NCI-H2107 treated with DMSO at 0.1 percent for 48 hours (cell line): ENCODE measurements at regions not wholly inside any gene's neighbourhood (a gene's known extent, or its start where the extent isn't known, plus 50 kb on each side); places are given as distances from the start of the nearest gene placed in this dataset.
A peak's percentile ranks its signal among the peaks of the same experiment; 100 is the strongest.
"Not testable (repeated sequence)": the region's sequence is repeated elsewhere in the genome, so short reads cannot be mapped to it uniquely, and the experiment has no call there.

Experiments
- DNase-seq: peaks from one replicate; lab custom pipeline; 2025; ENCODE audit not compliant: unreplicated experiment; lab: John Stamatoyannopoulos, UW

DNA sequence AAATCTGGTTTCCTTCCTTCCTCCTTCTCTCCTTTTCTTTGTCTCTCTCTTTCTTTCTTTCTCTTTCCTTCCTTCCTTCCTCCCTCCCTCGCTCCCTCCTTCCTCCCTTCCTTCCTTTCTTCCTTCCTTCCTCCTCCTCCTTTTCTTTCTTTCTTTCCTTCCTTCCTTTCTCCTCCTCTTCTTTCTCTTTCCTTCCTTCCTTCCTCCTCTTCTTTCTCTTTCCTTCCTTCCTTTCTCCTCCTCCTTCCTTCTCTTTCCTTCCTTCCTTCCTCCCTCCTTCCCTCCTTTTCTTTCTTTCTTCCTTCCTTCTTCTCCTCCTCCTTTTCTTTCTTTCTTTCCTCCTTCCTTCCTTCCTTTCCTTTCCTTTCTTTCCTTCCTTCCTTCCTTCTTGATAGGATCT is 61.2 kb downstream of the VIP start:
- no peak for DNase-seq

DNA sequence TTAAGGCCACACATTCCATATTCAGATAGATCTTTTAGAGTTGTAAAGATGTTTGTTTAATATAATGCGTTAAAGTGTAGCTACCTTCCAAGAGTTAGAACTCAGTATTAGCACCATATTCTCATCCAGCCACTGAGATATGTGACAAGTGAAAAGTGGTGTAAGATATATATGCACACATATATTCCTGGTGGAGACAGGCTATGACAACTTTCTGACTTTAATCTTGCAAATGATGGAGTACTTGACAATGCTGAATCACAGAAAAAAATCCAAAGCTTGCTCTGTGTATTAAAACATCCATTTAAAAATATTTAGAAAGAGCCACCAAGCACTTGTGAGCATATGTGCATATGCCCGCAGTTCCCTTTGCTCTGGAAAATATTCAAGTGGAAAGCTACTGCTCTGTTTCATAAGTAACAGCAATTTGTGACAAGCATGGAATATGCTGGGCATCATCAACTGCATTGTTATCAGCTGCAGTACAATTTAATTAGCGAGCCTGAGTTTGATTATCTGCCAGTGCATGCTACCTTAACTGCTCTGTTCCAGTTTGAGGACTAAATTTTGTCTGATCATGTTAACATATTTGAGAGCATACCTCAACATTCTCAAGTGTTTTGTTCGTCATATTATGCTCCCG is 64.8 kb downstream of the VIP start:
- no peak for DNase-seq

DNA sequence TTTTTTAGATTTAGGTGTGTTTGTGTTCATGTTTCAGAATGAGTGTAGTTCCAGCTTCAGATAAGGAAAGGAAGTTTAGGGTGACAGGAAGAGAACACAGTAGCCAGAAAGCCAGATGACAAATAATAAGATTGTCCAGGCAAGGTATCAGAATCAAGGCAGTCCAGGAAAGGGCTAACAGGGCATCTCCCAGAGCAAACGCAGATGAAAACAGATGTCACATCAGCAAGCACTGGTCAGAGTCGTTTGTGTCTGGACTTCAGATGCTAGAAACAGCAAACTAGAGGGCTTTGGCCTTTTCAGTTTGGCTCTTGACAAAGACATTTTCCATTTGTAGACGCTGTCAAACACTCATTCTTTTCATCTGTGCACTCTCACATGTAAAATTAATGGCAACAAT is 65.5 kb downstream of the VIP start:
- DNase-seq, result no peak

GRCh38 chr6:152821525-152821924 is 70.9 kb downstream of the VIP start:
- no peak for DNase-seq

- DNase-seq, result no peak
Observed at GRCh38 chr6:152824666-152825065, 74.1 kb downstream of the VIP start.

GRCh38 chr6:152828431-152828830 is 77.8 kb downstream of the VIP start:
- DNase-seq, result no peak

GRCh38 chr6:152834366-152834765 is 83.8 kb downstream of the VIP start:
- DNase-seq, result not testable (repeated sequence)

GRCh38 chr6:152836523-152836922 is 85.9 kb downstream of the VIP start:
- DNase-seq, result no peak

GRCh38 chr6:152845421-152845820 is 94.8 kb downstream of the VIP start:
- DNase-seq, result no peak

GRCh38 chr6:152846825-152847224 is 96.2 kb downstream of the VIP start:
- DNase-seq, result no peak

DNA sequence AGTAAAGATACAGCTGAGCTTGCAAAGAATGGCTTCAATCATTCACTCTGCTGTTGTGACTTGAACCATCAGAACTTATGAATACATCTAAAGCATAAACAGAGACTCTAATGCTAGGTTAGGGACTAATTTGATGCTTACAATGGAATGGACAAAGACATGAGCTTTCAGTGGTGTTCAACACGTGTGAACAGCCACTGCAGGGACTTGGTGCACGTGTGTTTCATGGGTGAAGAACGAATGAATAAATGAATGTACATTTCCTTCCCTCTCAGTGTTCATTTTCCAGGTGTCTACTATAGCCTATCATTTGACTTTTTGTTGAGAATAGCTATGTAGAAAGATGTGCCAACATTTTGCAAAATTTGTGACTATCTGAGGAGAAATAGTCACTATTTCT is 98.3 kb downstream of the VIP start:
- no peak for DNase-seq

- DNase-seq, result no peak
Observed at GRCh38 chr6:152854086-152854795, 103.6 kb downstream of the VIP start.

DNA sequence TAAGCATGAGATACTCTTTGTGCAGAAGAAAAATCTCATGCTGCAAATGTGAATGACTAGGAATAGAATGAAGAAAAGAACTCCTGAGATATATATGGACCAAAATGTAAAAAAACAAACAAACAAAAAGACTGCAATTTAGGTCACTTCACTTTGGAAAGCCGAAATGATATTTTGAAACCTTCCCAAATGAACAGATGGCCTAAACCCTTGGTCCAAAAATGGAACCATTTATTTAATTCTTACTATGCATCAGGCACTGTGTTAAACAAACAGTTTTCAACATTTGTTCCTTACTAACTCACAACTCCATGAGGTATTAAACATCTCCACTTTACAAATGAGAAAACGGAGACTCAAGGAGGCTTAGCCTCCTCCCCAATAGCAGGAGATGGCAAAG is 107.5 kb downstream of the VIP start:
- no peak for DNase-seq

GRCh38 chr6:152859225-152859624 is 108.6 kb downstream of the VIP start:
- DNase-seq, result no peak

DNA sequence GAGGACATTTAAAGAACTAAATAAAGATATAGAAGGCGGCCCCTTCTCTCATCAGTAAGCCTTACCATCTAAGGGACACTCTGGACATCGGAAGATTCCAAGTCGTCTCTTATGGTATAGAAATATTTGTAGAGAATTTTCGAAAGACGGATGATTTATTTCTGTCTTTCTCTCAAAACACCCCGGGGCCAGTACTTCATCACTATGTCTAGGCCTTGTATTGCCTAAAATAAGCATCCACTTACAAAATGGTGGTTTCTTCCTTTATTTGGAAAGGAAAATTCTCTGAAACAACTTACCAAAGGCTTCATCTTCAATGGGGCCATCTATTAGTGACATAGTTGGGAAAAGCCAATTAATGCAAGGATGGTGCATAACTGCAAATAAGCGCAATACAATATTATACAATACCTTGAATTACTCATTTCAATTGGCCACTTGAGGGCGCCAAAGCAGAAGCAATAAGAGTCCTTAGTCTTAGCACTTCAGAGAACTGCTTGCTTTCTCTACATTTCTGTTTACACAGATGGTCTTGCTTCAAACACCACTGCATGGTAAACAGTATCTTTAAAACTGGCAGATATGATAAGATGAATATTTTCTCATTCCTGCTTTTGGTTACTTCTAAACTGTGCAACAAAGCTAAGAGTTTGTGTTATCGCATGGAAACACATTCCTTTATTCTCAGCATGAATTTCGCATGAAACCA is 113.2 kb downstream of the VIP start:
- peak; percentile 37 for DNase-seq

GRCh38 chr6:152874267-152874666 is 108.6 kb downstream of the FBXO5 start:
- no peak for DNase-seq

GRCh38 chr6:152874846-152875568 is 107.8 kb downstream of the FBXO5 start:
- DNase-seq, result no peak

GRCh38 chr6:152879681-152880080 is 103.2 kb downstream of the FBXO5 start:
- no peak for DNase-seq

GRCh38 chr6:152893187-152893586 is 89.7 kb downstream of the FBXO5 start:
- DNase-seq, result no peak

- DNase-seq, result no peak
Observed at GRCh38 chr6:152896923-152897322, 85.9 kb downstream of the FBXO5 start.

DNA sequence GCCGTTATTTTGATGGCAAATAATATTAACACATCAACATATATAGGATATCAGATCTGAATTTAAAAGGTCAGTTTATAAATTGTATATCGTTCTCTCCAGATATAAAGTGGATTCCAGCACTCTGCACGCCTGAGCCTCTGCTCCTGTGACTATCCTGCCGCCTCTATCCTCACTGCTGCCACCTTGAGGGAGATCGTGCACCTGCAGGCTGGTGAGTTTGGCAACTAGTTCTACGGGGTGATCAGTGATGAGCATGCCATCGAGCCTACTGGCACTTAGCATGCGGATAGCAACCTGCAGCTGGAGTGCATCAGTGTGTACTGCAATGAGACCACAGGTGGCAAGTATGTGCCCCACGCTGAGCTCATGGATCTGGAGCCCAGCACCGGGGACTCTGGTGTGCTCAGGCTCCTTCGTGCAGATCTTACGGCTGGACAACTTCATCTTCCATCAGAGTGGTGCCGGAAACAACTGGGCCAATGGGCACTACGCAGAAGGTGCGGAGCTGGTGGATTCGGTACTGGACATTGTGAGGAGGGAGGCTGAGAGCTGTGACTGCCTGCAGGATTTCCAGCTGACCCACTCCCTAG is 84.9 kb downstream of the FBXO5 start:
- peak; percentile 15 for DNase-seq
